Neuronal stem cell (in vitro differentiated cells): ENCODE measurements at regions not wholly inside any gene's neighbourhood (a gene's known extent, or its start where the extent isn't known, plus 50 kb on each side); places are given as distances from the start of the nearest gene placed in this dataset.

Experiments
- DNase-seq: peaks from one replicate; pipeline ENCODE4 v3.0.0-alpha.2; 2013; ENCODE audit warnings: low spot score
- H2AFZ ChIP-seq: one replicate; pipeline ENCODE4 v1.6.1; 2013; ENCODE audit warnings: mild to moderate bottlenecking, low read length, inconsistent platforms
- H2AK5ac ChIP-seq: 2 replicates; pipeline ENCODE4 v1.6.1; 2013; ENCODE audit warnings: low read depth, mild to moderate bottlenecking, inconsistent platforms, low read length, moderate library complexity, mixed read lengths
- H2BK120ac ChIP-seq: 2 replicates; pipeline ENCODE4 v1.6.1; 2013; ENCODE audit warnings: low read depth, mild to moderate bottlenecking, inconsistent platforms, low read length, moderate library complexity, mixed read lengths
- H2BK12ac ChIP-seq: one replicate; pipeline ENCODE4 v1.6.1; 2013; ENCODE audit warnings: low read length, inconsistent platforms
- H2BK15ac ChIP-seq: 2 replicates; pipeline ENCODE4 v1.6.1; 2013; ENCODE audit warnings: mild to moderate bottlenecking, low read length, inconsistent platforms, mixed read lengths
- H2BK5ac ChIP-seq: one replicate; pipeline ENCODE4 v1.6.1; 2013; ENCODE audit warnings: inconsistent platforms, mild to moderate bottlenecking, low read length, moderate library complexity
- H3K14ac ChIP-seq: one replicate; pipeline ENCODE4 v1.6.1; 2013; ENCODE audit warnings: low read length, inconsistent platforms
- H3K18ac ChIP-seq: 2 replicates; pipeline ENCODE4 v1.6.1; 2013; ENCODE audit warnings: low read length, inconsistent platforms
- H3K23ac ChIP-seq: 2 replicates; pipeline ENCODE4 v1.6.1; 2013; ENCODE audit warnings: low read depth, mild to moderate bottlenecking, mixed read lengths, low read length, inconsistent platforms; ENCODE audit not compliant: poor library complexity
- H3K27ac ChIP-seq: replicated peaks from 3 replicates; pipeline ENCODE4 v1.5.1; 2013; ENCODE audit warnings: low read length, inconsistent platforms
- H3K27me3 ChIP-seq, 3 experiments: 2 replicates each; pipeline ENCODE4 v1.6.1; 2013; ENCODE audit warnings: low read length in 3 of 3, mild to moderate bottlenecking in 2 of 3, inconsistent platforms in 1 of 3, low read depth in 1 of 3, mixed read lengths in 1 of 3, moderate library complexity in 1 of 3; ENCODE audit not compliant: control insufficient read depth in 3 of 3, insufficient read depth in 3 of 3
- H3K36me3 ChIP-seq, 2 donors: replicated peaks in 1 of 2; 2 replicates each; pipeline ENCODE4 v1.6.1; 2013; ENCODE audit warnings: low read length in 2 of 2; ENCODE audit not compliant: control insufficient read depth in 2 of 2, insufficient read depth in 2 of 2
- H3K4ac ChIP-seq: 2 replicates; pipeline ENCODE4 v1.6.1; 2013; ENCODE audit warnings: inconsistent platforms, mild to moderate bottlenecking, low read length, moderate library complexity
- H3K4me1 ChIP-seq, 2 donors: 1 replicate in 1 of 2; 2 replicates in 1 of 2; pipeline ENCODE4 v1.6.1; 2013; ENCODE audit warnings: low read length in 2 of 2, low read depth in 1 of 2; ENCODE audit not compliant: control insufficient read depth in 2 of 2, insufficient read depth in 1 of 2
- H3K4me2 ChIP-seq: one replicate; pipeline ENCODE4 v1.6.1; 2013; ENCODE audit warnings: mild to moderate bottlenecking, low read length, inconsistent platforms; ENCODE audit not compliant: insufficient read depth, poor library complexity, severe bottlenecking
- H3K4me3 ChIP-seq, 2 donors: 2 replicates each; pipeline ENCODE4 v1.5.1; 2013; ENCODE audit warnings: low read length in 2 of 2, mild to moderate bottlenecking in 2 of 2, inconsistent platforms in 1 of 2, moderate library complexity in 1 of 2
- H3K79me1 ChIP-seq: one replicate; pipeline ENCODE4 v1.6.1; 2013; ENCODE audit warnings: low read depth, mild to moderate bottlenecking, inconsistent platforms, low read length, moderate library complexity
- H3K9ac ChIP-seq: one replicate; pipeline ENCODE4 v1.6.1; 2013; ENCODE audit warnings: mild to moderate bottlenecking, low read depth, low read length, inconsistent platforms; ENCODE audit not compliant: poor library complexity
- H3K9me3 ChIP-seq, 2 donors: replicated peaks in 1 of 2; 2 replicates each; pipeline versions ENCODE3 to v1.6.1; 2013; ENCODE audit warnings: low read length in 2 of 2, mild to moderate bottlenecking in 2 of 2, inconsistent platforms in 1 of 2, low read depth in 1 of 2, mixed read lengths in 1 of 2, moderate library complexity in 1 of 2; ENCODE audit not compliant: control insufficient read depth in 2 of 2, insufficient read depth in 1 of 2
- H4K8ac ChIP-seq: one replicate; pipeline ENCODE4 v1.6.1; 2013; ENCODE audit warnings: low read depth, mild to moderate bottlenecking, inconsistent platforms, low read length, moderate library complexity
- H4K91ac ChIP-seq: one replicate; pipeline ENCODE4 v1.6.1; 2013; ENCODE audit warnings: low read length, low read depth, mild to moderate bottlenecking, inconsistent platforms; ENCODE audit not compliant: poor library complexity
- WGBS, 2 donors: extraction: QIAGEN DNeasy Blood & Tissue Kit; methylation state at CpG; one replicate each; pipeline ENCODE4 v1.1.7; 2013; ENCODE audit warnings: missing lambda C conversion rate in 2 of 2, mixed read lengths in 1 of 2; ENCODE audit not compliant: insufficient read length in 2 of 2, insufficient replicate concordance in 1 of 2; ENCODE audit errors: extremely low coverage in 2 of 2; 5-methylcytosine and 5-hydroxymethylcytosine counted together

DNA sequence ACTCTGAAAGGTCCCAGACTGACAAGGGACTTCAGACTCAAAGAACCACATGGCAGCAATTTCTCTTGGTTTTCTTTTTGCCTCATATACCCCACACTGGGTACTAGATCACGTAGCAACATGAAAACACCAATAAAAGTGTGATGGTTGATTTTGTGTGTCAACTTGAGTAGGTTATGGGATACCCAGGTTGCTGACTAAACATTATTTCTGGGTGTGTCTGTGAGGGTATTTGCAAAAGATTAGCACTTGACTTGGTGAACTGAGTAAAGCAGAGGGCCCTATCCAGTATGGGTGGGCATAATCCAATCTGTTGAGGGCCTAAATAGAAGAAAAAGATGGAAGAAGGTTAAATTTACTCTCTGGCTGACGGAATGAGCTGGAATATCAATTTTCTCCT lies 53.8 kb upstream of the ZNF618 start:
- Histone ChIP-seq H3K4ac (no peak overlapping the region), H3K27me3 (peaks cover 0 to 2% (median 0%) of the 10 kb centered on the region in 3 experiments), H3K79me1 (no peaks in the 10 kb centered on the region), H3K27ac (no peak overlapping the region), H3K14ac (no peak overlapping the region), H3K23ac (no peak overlapping the region), H2BK15ac (no peak overlapping the region), H4K8ac (no peak overlapping the region), H3K4me2 (no peak overlapping the region), H3K36me3 (no peaks in the 10 kb centered on the region), H2BK12ac (no peak overlapping the region), H3K9ac (no peak overlapping the region), H3K18ac (no peak overlapping the region), H2AFZ (no peak overlapping the region), H3K9me3 (no peaks in the 10 kb centered on the region), H3K4me3 (no peak overlapping the region), H2BK5ac (no peak overlapping the region), H2AK5ac (no peak overlapping the region), H3K4me1 (no peaks in the 10 kb centered on the region), H2BK120ac (no peak overlapping the region), H4K91ac (no peak overlapping the region)
- no peak for DNase-seq
- WGBS, 2 donors: no CpG with 5 or more reads among the region's 2 CpGs

GRCh38 chr9:113823421-113823820 lies 52.7 kb upstream of the ZNF618 start:
- Histone ChIP-seq H2BK5ac (no peak overlapping the region), H3K14ac (no peak overlapping the region), H2BK120ac (no peak overlapping the region), H3K36me3 (no peaks in the 10 kb centered on the region), H2BK15ac (no peak overlapping the region), H3K23ac (no peak overlapping the region), H3K18ac (no peak overlapping the region), H3K4me1 (no peaks in the 10 kb centered on the region), H3K4me2 (no peak overlapping the region), H3K9ac (no peak overlapping the region), H3K9me3 (no peaks in the 10 kb centered on the region), H3K4me3 (no peak overlapping the region), H2AFZ (no peak overlapping the region), H2AK5ac (no peak overlapping the region), H4K91ac (no peak overlapping the region), H4K8ac (no peak overlapping the region), H3K4ac (no peak overlapping the region), H2BK12ac (no peak overlapping the region), H3K79me1 (no peaks in the 10 kb centered on the region), H3K27me3 (peaks cover 0 to 2% (median 0%) of the 10 kb centered on the region in 3 experiments), H3K27ac (no peak overlapping the region)
- no CpG with 5 or more reads among the region's 1 CpG for WGBS, 2 donors
- no peak for DNase-seq
